GM23338 (cell line): ENCODE measurements at regions not wholly inside any gene's neighbourhood (a gene's known extent, or its start where the extent isn't known, plus 50 kb on each side); places are given as distances from the start of the nearest gene placed in this dataset.

ENCODE experiments used
- ATAC-seq: fragments of 200-7000 bp; cut with Tn5 transposase; 3 replicates; pipeline ENCODE4 v1.9.1; 2020
- DNase-seq: peaks from one replicate; pipeline ENCODE4 v3.0.0-alpha.2; 2015; ENCODE audit warnings: low spot score
- H2AFZ ChIP-seq: fragments of 200-600 bp; sonication (generic); 2 replicates; pipeline ENCODE4 v1.8.0; 2016; ENCODE audit warnings: antibody characterized with exemption, mild to moderate bottlenecking, moderate library complexity
- H3F3A ChIP-seq: fragments of 200-600 bp; sonication (generic); replicated peaks from 2 replicates; pipeline ENCODE4 v1.8.0; 2017; ENCODE audit warnings: antibody characterized with exemption, mixed run types, low read depth
- H3K27ac ChIP-seq: fragments of 200-600 bp; sonication (generic); 2 replicates; pipeline ENCODE4 v1.6.1; 2016; ENCODE audit warnings: low read depth
- H3K27me3 ChIP-seq: fragments of 200-600 bp; sonication (generic); 2 replicates; pipeline ENCODE4 v1.8.0; 2016; ENCODE audit warnings: mild to moderate bottlenecking, mixed run types, moderate library complexity; ENCODE audit not compliant: insufficient read depth
- H3K36me3 ChIP-seq: fragments of 200-600 bp; sonication (generic); 2 replicates; pipeline ENCODE4 v1.8.0; 2016; ENCODE audit warnings: mild to moderate bottlenecking; ENCODE audit not compliant: insufficient read depth
- H3K4me1 ChIP-seq: fragments of 200-600 bp; sonication (generic); 2 replicates; pipeline ENCODE4 v1.8.0; 2016; ENCODE audit warnings: mild to moderate bottlenecking, moderate library complexity; ENCODE audit not compliant: insufficient read depth
- H3K4me2 ChIP-seq: fragments of 200-600 bp; sonication (generic); 2 replicates; pipeline ENCODE4 v1.7.1; 2017; ENCODE audit warnings: mixed run types
- H3K4me3 ChIP-seq: fragments of 200-600 bp; sonication (generic); 2 replicates; pipeline ENCODE4 v1.6.1; 2016; ENCODE audit warnings: mixed run types
- H3K79me2 ChIP-seq: fragments of 200-600 bp; sonication (generic); replicated peaks from 2 replicates; pipeline ENCODE4 v1.8.0; 2017; ENCODE audit warnings: mild to moderate bottlenecking; ENCODE audit not compliant: insufficient read depth
- H3K9me2 ChIP-seq: fragments of 200-600 bp; sonication (generic); 2 replicates; pipeline ENCODE4 v1.8.0; 2017; ENCODE audit not compliant: insufficient read depth
- H4K20me1 ChIP-seq: fragments of 200-600 bp; sonication (generic); replicated peaks from 2 replicates; pipeline ENCODE4 v1.8.0; 2017; ENCODE audit warnings: mild to moderate bottlenecking; ENCODE audit not compliant: insufficient read depth
- H3K27ac Mint-ChIP-seq: 2 replicates; pipeline ENCODE4 v1.8.0; 2020; ENCODE audit warnings: inconsistent platforms, mild to moderate bottlenecking, moderate library complexity, mixed read lengths
- H3K27me3 Mint-ChIP-seq: 3 replicates; pipeline ENCODE4 v1.8.0; 2022; ENCODE audit warnings: low read depth, mild to moderate bottlenecking, moderate library complexity, mixed read lengths, inconsistent platforms; ENCODE audit not compliant: insufficient read depth, poor library complexity
- H3K36me3 Mint-ChIP-seq: 3 replicates; pipeline ENCODE4 v1.8.0; 2021; ENCODE audit warnings: low read depth, mild to moderate bottlenecking, inconsistent platforms, moderate library complexity, mixed read lengths
- H3K4me1 Mint-ChIP-seq: 3 replicates; pipeline ENCODE4 v1.8.0; 2020; ENCODE audit warnings: mild to moderate bottlenecking, inconsistent platforms, mixed read lengths
- H3K4me3 Mint-ChIP-seq: 3 replicates; pipeline ENCODE4 v1.8.0; 2021; ENCODE audit warnings: moderate library complexity, mild to moderate bottlenecking, inconsistent platforms, mixed read lengths
- H3K9me3 Mint-ChIP-seq: 3 replicates; pipeline ENCODE4 v1.8.0; 2020; ENCODE audit warnings: moderate library complexity, mild to moderate bottlenecking, inconsistent platforms, mixed read lengths
- CREB1 ChIP-seq: fragments of 250-450 bp; sonication (Bioruptor Pico); IDR thresholded peaks from 2 replicates; pipeline ENCODE4 v1.5.0; 2020; ENCODE audit warnings: low read depth, mild to moderate bottlenecking, moderate library complexity
- EZH2 ChIP-seq: fragments of 200-600 bp; sonication (generic); IDR thresholded peaks from one replicate; pipeline ENCODE4 v1.8.0; 2017; ENCODE audit warnings: antibody characterized with exemption, mild to moderate bottlenecking, low read depth; ENCODE audit not compliant: unreplicated experiment
- EZH2phosphoT487 ChIP-seq: fragments of 200-600 bp; sonication (generic); IDR thresholded peaks from one replicate; pipeline ENCODE4 v1.8.1; 2018; ENCODE audit warnings: antibody characterized with exemption; ENCODE audit not compliant: unreplicated experiment
- JUNB ChIP-seq: IDR thresholded peaks from one replicate; pipeline ENCODE4 v1.6.1; 2016; ENCODE audit warnings: antibody characterized with exemption; ENCODE audit not compliant: unreplicated experiment
- NANOG ChIP-seq: IDR thresholded peaks from 2 replicates; pipeline ENCODE4 v1.6.1; 2016; ENCODE audit warnings: antibody characterized with exemption, borderline replicate concordance
- POLR2AphosphoS5 ChIP-seq: IDR thresholded peaks from 2 replicates; pipeline ENCODE4 v1.6.1; 2016; ENCODE audit warnings: antibody characterized with exemption, low read depth
- STAT1 ChIP-seq: IDR thresholded peaks from one replicate; pipeline ENCODE4 v1.6.1; 2016; ENCODE audit warnings: antibody characterized with exemption; ENCODE audit not compliant: unreplicated experiment
- ZNF114 ChIP-seq: fragments of 250-450 bp; sonication (Bioruptor Pico); IDR thresholded peaks from 2 replicates; pipeline ENCODE4 v1.5.0; 2020; ENCODE audit warnings: mild to moderate bottlenecking, moderate library complexity
- ZNF331 ChIP-seq: fragments of 250-450 bp; sonication (Bioruptor Pico); IDR thresholded peaks from 2 replicates; pipeline ENCODE4 v1.5.0; 2020; ENCODE audit warnings: low read depth, mild to moderate bottlenecking, moderate library complexity
- TF ChIP-seq, protein P1 (sequence below): IDR thresholded peaks from 2 replicates; pipeline ENCODE4 v1.6.1; 2016; ENCODE audit warnings: antibody characterized with exemption
- TF ChIP-seq, protein P2 (sequence below): fragments of 250-450 bp; sonication (Bioruptor Pico); IDR thresholded peaks from 2 replicates; pipeline ENCODE4 v1.5.0; 2020; ENCODE audit warnings: mild to moderate bottlenecking, moderate library complexity
- TF ChIP-seq, protein P3 (sequence below): IDR thresholded peaks from one replicate; pipeline ENCODE4 v1.6.1; 2018; ENCODE audit warnings: antibody characterized with exemption; ENCODE audit not compliant: unreplicated experiment
- TF ChIP-seq, protein P4 (sequence below), 2 experiments: fragments of 200-600 bp in 1 of 2; sonication (generic) in 1 of 2; conservative IDR thresholded peaks; 2 replicates each; pipeline versions ENCODE4 v1.5.1 to v1.6.1; 2016 to 2017; ENCODE audit warnings: antibody characterized with exemption in 2 of 2, low read depth in 2 of 2, mild to moderate bottlenecking in 2 of 2, moderate library complexity in 1 of 2

DNA sequence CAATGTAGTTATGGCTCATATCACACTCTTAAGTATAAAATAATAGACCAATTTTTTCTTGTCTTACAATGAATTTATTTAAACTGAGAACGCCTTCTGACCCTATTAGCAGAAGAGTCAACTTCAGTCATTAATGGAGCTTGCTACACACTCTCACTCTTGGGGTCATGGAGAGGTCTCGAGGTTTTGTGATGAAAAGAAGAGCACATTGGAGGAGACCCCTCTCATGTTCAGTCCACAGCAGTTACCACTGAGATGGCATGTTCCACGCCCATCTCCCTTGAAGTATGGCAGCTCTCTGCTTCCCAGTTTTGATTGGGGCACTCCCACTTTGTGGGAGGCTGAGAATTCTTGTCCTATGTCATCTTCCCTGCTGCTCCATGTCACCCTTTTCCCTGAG lies 266.4 kb downstream of the RPS29 start:
- H3K9me3 Mint-ChIP-seq, result no peaks in the 10 kb centered on the region
- Histone ChIP-seq H3K9me2 (no peaks in the 10 kb centered on the region), H3K4me3 (no peak overlapping the region), H3K4me1 (no peaks in the 10 kb centered on the region), H2AFZ (no peak overlapping the region), H3K79me2 (no peaks in the 10 kb centered on the region), H4K20me1 (no peaks in the 10 kb centered on the region), H3K27ac (no peak overlapping the region), H3K36me3 (no peaks in the 10 kb centered on the region), H3F3A (no peaks in the 10 kb centered on the region), H3K27me3 (no peaks in the 10 kb centered on the region), H3K4me2 (no peak overlapping the region)
- ATAC-seq (no peak), DNase-seq (no peak)
- H3K36me3 Mint-ChIP-seq, result no peaks in the 10 kb centered on the region
- no peaks in the 10 kb centered on the region for H3K4me1 Mint-ChIP-seq
- no peak overlapping the region for H3K27ac Mint-ChIP-seq
- H3K4me3 Mint-ChIP-seq, result no peak overlapping the region
- no peaks in the 10 kb centered on the region for H3K27me3 Mint-ChIP-seq
- TF ChIP-seq, protein P1, sequence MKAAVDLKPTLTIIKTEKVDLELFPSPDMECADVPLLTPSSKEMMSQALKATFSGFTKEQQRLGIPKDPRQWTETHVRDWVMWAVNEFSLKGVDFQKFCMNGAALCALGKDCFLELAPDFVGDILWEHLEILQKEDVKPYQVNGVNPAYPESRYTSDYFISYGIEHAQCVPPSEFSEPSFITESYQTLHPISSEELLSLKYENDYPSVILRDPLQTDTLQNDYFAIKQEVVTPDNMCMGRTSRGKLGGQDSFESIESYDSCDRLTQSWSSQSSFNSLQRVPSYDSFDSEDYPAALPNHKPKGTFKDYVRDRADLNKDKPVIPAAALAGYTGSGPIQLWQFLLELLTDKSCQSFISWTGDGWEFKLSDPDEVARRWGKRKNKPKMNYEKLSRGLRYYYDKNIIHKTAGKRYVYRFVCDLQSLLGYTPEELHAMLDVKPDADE, result no peak
- TF ChIP-seq STAT1, result no peak
- TF ChIP-seq, protein P2, sequence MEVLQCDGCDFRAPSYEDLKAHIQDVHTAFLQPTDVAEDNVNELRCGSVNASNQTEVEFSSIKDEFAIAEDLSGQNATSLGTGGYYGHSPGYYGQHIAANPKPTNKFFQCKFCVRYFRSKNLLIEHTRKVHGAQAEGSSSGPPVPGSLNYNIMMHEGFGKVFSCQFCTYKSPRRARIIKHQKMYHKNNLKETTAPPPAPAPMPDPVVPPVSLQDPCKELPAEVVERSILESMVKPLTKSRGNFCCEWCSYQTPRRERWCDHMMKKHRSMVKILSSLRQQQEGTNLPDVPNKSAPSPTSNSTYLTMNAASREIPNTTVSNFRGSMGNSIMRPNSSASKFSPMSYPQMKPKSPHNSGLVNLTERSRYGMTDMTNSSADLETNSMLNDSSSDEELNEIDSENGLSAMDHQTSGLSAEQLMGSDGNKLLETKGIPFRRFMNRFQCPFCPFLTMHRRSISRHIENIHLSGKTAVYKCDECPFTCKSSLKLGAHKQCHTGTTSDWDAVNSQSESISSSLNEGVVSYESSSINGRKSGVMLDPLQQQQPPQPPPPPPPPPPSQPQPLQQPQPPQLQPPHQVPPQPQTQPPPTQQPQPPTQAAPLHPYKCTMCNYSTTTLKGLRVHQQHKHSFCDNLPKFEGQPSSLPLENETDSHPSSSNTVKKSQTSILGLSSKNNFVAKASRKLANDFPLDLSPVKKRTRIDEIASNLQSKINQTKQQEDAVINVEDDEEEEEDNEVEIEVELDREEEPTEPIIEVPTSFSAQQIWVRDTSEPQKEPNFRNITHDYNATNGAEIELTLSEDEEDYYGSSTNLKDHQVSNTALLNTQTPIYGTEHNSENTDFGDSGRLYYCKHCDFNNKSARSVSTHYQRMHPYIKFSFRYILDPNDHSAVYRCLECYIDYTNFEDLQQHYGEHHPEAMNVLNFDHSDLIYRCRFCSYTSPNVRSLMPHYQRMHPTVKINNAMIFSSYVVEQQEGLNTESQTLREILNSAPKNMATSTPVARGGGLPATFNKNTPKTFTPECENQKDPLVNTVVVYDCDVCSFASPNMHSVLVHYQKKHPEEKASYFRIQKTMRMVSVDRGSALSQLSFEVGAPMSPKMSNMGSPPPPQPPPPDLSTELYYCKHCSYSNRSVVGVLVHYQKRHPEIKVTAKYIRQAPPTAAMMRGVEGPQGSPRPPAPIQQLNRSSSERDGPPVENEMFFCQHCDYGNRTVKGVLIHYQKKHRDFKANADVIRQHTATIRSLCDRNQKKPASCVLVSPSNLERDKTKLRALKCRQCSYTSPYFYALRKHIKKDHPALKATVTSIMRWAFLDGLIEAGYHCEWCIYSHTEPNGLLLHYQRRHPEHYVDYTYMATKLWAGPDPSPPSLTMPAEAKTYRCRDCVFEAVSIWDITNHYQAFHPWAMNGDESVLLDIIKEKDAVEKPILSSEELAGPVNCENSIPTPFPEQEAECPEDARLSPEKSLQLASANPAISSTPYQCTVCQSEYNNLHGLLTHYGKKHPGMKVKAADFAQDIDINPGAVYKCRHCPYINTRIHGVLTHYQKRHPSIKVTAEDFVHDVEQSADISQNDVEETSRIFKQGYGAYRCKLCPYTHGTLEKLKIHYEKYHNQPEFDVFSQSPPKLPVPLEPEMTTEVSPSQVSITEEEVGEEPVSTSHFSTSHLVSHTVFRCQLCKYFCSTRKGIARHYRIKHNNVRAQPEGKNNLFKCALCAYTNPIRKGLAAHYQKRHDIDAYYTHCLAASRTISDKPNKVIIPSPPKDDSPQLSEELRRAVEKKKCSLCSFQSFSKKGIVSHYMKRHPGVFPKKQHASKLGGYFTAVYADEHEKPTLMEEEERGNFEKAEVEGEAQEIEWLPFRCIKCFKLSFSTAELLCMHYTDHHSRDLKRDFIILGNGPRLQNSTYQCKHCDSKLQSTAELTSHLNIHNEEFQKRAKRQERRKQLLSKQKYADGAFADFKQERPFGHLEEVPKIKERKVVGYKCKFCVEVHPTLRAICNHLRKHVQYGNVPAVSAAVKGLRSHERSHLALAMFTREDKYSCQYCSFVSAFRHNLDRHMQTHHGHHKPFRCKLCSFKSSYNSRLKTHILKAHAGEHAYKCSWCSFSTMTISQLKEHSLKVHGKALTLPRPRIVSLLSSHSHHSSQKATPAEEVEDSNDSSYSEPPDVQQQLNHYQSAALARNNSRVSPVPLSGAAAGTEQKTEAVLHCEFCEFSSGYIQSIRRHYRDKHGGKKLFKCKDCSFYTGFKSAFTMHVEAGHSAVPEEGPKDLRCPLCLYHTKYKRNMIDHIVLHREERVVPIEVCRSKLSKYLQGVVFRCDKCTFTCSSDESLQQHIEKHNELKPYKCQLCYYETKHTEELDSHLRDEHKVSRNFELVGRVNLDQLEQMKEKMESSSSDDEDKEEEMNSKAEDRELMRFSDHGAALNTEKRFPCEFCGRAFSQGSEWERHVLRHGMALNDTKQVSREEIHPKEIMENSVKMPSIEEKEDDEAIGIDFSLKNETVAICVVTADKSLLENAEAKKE (CRISPR knock-in tag), result no peak
- no peak for TF ChIP-seq JUNB
- TF ChIP-seq CREB1, result no peak
- TF ChIP-seq EZH2phosphoT487, result no peak
- no peak for TF ChIP-seq NANOG
- TF ChIP-seq, protein P3, sequence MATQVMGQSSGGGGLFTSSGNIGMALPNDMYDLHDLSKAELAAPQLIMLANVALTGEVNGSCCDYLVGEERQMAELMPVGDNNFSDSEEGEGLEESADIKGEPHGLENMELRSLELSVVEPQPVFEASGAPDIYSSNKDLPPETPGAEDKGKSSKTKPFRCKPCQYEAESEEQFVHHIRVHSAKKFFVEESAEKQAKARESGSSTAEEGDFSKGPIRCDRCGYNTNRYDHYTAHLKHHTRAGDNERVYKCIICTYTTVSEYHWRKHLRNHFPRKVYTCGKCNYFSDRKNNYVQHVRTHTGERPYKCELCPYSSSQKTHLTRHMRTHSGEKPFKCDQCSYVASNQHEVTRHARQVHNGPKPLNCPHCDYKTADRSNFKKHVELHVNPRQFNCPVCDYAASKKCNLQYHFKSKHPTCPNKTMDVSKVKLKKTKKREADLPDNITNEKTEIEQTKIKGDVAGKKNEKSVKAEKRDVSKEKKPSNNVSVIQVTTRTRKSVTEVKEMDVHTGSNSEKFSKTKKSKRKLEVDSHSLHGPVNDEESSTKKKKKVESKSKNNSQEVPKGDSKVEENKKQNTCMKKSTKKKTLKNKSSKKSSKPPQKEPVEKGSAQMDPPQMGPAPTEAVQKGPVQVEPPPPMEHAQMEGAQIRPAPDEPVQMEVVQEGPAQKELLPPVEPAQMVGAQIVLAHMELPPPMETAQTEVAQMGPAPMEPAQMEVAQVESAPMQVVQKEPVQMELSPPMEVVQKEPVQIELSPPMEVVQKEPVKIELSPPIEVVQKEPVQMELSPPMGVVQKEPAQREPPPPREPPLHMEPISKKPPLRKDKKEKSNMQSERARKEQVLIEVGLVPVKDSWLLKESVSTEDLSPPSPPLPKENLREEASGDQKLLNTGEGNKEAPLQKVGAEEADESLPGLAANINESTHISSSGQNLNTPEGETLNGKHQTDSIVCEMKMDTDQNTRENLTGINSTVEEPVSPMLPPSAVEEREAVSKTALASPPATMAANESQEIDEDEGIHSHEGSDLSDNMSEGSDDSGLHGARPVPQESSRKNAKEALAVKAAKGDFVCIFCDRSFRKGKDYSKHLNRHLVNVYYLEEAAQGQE, result no peak
- no peak for TF ChIP-seq EZH2
- no peak for TF ChIP-seq POLR2AphosphoS5
- TF ChIP-seq ZNF114 (CRISPR knock-in tag), result no peak
- TF ChIP-seq ZNF331 (CRISPR knock-in tag), result no peak
- TF ChIP-seq, protein P4, sequence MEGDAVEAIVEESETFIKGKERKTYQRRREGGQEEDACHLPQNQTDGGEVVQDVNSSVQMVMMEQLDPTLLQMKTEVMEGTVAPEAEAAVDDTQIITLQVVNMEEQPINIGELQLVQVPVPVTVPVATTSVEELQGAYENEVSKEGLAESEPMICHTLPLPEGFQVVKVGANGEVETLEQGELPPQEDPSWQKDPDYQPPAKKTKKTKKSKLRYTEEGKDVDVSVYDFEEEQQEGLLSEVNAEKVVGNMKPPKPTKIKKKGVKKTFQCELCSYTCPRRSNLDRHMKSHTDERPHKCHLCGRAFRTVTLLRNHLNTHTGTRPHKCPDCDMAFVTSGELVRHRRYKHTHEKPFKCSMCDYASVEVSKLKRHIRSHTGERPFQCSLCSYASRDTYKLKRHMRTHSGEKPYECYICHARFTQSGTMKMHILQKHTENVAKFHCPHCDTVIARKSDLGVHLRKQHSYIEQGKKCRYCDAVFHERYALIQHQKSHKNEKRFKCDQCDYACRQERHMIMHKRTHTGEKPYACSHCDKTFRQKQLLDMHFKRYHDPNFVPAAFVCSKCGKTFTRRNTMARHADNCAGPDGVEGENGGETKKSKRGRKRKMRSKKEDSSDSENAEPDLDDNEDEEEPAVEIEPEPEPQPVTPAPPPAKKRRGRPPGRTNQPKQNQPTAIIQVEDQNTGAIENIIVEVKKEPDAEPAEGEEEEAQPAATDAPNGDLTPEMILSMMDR (conservative IDR thresholded peaks at IDR 0.05; ENCODE audit: low read depth in 2 of 2), result no peak
